ENCODE measurements at regions not wholly inside any gene's neighbourhood (a gene's known extent, or its start where the extent isn't known, plus 50 kb on each side); places are given as distances from the start of the nearest gene placed in this dataset.

- DNase-seq (ENCODE audit: low spot score) = no peak
Observed at GRCh38 chr1:223052931-223053330, 90.1 kb downstream of the TLR5 start.

GRCh38 chr1:223056802-223057201 is 86.2 kb downstream of the TLR5 start:
- no peak for DNase-seq (ENCODE audit: low spot score)

GRCh38 chr1:223057569-223058093 is 85.4 kb downstream of the TLR5 start:
- no peak for DNase-seq (ENCODE audit: low spot score)

Data from iPS-NIHi11 (cell line).